NCI-H2196 treated with DMSO at 0.1 percent for 48 hours (cell line): ENCODE measurements at regions not wholly inside any gene's neighbourhood (a gene's known extent, or its start where the extent isn't known, plus 50 kb on each side); places are given as distances from the start of the nearest gene placed in this dataset.

Source experiments
- DNase-seq: peaks from one replicate; lab custom pipeline; 2025; ENCODE audit not compliant: unreplicated experiment; lab: John Stamatoyannopoulos, UW

DNA sequence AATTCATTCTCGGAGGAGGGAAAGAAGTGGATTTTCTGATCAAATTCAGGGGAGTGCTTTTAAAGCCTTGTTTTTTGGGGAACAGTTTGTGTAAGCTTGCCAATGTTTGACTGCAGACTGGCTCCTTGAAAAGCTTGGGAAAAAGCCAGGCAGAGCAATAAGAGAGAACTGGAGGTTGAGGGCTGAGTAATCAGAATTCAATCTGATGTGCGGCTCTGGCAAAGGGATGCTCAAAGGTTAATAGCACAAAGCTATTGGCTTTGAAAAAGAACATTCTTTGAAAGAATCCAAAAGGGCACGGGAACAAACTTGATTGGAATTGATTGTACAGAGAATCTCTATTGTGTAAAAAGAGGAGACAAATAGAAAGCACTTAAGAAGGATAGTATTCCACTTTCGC, 279.3 kb downstream of the YTHDC2 start:
- DNase-seq, result no peak

DNA sequence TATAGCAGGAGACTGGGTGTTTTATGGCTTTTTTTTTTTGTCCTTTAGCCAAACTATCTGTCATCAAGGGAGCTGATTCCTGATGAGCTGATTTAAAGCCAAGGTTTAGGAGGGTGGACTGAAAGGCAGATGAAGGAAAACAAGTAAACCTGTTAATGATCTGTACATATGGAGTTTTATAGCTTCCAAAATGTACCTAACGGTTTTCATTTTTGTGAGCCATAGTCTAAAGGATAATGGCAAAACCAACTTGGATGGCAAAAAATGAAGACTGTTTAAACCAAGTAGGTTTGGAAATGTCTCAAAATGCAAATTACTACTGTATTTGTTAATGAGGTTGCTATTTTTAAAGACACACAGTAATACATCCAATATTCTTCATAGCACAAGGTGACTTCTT, 281.5 kb downstream of the YTHDC2 start:
- DNase-seq, result no peak

DNA sequence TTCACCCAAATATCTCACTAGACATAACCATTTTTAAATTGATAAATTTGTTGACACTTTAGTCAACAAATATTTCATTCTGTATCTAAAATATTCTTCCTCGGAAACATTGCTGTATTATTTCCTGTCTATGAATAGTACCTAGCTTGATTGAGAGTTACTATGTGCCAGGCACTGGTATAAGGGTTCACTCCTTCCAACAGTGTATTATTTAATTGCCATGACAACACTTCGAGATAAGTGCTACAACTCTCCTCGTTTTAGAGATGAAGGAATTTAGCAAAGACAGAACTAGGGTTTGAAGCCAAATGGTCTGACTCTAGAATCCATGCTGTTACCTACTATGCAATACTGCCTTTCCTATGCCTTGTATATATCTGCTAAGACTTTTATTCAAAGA, 287.2 kb downstream of the YTHDC2 start:
- DNase-seq, result no peak

DNA sequence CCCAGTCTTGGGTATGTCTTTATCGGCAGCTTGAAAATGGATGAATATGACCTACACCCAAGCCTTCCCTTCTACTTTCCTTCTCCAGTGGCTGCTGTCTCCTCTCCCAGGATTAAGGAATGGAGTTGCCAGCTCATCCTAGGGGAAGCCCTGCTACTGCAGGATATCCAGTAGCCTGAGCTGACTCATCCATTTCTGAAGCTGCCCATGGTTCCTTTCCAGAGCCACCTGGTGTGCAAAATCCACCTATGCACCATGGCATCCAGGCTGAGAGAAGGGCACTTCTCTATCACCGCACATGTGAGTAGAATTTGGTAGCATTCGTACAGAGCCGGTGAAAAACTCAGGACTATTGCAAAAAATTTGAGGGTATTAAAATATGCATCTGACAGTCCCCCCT, 290.8 kb downstream of the YTHDC2 start:
- DNase-seq, result no peak

DNA sequence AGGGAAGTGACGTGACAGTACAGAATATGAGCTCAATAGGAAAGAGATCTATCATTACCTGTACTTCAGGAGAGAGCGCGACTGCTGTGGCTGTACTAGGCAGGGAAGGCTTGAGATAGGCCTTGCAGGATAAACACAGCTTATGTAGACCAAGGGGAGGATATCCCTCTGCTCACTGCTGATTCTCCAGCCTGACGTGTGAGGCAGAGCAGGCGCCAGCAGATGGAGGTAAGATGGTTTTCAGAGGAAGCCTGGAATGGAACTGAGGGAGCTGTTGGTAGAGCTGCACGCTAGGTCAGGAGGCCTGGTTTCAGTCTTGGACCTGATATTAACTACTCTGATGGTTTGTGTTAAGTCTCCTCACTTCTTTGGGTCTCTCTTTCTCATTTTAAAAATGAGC, 291.4 kb downstream of the YTHDC2 start:
- DNase-seq, result no peak

DNA sequence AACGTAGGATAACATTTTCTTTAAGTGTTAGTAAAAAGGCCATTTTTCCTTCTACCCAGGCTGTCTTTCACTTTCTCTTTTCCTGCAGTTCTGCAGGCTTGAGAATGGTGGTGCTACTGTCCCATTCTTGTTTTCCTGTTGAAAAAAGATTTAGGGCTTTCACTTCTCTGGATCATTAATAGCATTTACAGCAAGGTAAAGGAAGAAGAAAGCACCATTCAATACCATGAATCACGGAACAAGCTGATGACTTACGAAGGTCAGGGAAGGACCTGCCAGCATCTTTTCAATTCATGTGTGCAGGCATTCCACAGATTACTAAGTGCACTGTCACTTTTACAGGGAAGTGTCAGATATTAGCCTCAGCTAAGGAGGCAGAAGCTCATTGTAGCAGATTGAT, 292.8 kb downstream of the YTHDC2 start:
- no peak for DNase-seq

DNA sequence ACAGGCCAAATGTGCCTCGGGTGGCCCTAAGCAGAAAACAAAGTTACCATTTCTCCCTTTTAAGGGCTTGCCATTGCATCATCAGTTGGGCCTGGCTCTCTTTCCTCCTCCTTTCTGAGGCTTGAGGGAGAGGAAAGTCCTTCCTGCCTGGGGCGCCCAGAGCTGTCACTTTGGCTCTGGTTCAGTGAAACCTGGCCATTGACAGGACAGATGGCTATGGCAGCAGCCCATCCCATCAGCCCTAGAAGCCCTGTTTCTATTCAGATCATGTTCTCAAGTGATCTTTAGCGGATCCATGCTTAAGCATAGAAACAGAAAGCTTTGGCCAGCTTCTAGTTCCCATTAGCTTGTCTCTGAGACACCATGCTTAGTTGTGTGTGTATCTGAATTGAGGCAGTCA, 293.4 kb downstream of the YTHDC2 start:
- DNase-seq, result no peak

DNA sequence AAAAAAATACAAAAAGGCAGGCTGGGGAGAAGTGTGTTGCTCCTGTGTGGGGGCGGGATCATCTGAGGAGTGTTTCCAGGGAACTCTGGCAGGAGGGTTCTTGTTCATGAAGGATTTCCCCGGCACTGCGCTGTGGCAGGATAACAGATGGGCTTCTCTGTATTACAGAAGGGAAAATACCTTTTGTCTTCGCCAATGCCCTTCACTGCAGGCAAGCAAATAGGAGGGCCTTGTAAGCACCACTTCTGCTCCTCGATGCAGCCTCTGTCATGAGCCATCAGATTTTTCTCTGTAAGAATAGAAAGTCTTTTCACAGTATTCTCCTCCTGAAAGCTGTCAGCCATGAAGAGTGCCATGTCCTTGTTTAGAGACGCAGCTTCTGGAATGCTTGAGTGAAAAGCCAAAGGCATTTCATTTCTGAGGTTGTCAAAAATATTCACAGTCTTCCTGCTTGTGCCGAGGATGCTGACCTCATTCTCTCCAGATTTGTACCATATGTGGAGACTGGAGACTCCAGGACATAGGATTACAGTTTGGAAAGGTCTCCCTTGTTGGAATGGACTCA, 294.0 kb downstream of the YTHDC2 start:
- no peak for DNase-seq

DNA sequence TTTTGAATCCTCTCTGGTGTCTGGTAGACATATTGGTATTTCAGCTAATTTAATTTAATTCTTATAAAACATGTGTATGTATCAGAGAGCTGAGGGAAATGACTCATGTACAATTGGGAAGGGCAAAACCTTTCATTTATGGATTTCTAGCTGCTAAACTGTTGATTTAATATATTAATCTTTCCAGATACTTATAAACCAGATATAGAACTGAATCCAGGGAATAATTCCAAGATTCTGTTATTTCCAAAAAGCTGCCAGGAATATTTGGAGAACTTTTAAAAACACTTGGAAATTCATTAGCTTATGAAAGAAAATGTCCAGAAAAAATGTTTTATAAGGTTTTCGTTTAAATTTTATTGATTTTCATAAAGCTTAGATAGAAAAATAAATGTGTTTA, 295.5 kb downstream of the YTHDC2 start:
- no peak for DNase-seq

DNA sequence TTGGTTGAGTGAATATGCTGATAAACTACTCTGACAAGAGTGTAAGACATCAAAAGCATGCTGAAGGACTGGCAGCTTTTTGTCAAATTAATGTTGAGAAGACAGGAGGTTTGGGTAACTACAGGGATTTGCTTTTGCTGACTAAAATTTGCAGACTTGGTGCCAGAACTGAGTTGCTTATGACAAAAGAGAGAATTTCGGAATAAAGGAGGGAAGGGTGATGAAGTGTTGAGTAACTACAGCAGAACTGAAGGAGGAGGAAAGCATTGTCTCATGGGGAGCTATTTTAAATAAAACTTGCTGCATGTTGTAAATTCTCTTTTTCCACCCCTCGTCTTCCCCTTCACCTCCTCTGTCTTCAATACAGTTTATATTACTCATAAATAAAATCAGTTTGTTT, 296.1 kb downstream of the YTHDC2 start:
- DNase-seq, result no peak

DNA sequence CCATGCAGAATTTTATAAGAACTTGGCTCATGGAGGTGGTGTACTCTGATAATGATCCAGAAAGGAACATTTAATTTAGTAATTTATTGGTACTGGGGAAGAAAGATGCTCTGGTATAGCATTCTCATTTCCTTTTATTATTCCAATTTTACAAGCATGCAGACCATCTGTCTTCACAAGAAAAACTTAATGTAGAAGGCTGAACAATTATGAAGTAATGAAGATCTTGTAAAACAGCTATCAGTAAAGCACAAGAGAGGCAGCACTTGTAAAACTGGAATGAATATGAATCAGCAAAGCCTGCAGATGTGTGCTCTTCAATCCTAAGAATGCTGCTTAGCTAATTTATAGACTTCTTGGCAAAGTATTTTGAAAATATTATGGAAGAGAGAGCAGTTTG, 300.0 kb downstream of the YTHDC2 start:
- DNase-seq, result no peak

DNA sequence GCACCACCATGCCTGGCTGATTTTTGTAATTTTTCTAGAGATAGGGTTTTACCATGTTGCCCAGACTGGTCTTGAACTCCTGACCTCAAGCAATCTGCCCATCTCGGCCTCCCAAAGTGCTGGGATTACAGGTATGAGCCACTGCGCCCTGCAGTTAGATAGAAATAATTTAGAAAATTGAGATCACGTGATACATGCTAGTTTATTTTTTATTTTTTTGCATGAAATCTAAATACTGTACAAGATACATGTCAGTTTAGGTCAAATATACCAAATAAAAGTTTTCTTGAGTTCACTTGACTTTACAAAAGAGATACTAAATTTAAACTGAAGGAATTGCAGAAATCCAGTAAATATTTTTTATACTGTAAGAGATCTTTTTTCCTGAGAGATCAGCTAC, 304.2 kb downstream of the YTHDC2 start:
- no peak for DNase-seq

DNA sequence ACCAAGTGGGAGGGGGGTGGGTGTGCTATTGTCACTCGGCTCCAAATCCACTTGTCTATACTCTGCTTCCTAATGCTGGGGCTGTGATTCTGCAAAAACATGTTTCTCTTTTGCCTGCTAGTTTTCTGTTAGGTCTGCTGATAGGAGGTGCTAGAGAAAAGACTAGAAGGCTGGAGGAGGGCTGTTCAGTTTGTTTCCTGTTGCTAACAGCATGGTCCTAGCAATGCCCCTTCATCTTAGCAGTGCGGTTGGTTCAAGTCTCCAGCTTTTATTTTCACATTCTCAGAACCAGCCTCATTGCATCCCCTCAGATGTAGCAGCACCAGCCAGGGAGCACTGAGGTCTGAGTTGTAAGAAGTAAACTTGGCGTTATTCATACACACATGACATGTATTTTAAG, 310.2 kb downstream of the YTHDC2 start:
- no peak for DNase-seq

DNA sequence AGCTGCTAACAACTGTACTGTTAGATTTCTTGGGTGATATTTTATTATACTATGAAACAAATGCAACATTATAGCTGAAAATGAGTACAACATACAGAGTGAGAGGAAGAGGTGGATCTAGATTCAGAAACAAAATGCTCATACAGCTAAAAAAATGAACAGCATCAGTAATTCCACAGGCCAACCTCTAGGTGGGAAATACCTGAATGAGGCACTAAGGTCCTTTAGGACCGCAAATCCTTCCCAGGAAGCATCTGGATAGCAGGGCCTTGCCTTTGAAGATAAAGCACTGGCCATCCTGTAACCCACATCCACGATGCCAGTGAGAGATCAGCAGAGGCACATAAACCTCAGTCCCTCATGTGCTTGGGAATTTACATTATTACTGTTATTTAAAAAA, 310.8 kb downstream of the YTHDC2 start:
- DNase-seq, result no peak

DNA sequence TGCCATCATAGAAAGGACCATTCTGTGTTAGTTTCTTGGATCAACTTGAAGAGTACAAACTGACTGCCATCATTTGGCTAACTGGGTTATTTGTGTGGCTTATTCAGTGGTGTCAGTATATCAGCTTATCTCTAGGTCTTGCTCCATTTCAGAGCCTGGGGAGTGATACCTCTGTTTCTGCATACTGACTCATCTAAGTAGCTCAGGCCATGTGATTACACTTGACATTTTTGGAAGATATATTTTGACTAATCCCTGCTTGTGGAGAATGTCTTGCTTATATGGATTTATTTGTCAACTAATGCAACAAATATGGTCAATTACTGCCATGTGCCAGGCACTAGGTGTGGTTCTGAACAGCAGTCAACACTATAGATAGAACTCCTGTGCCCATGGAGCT, 311.7 kb downstream of the YTHDC2 start:
- no peak for DNase-seq

DNA sequence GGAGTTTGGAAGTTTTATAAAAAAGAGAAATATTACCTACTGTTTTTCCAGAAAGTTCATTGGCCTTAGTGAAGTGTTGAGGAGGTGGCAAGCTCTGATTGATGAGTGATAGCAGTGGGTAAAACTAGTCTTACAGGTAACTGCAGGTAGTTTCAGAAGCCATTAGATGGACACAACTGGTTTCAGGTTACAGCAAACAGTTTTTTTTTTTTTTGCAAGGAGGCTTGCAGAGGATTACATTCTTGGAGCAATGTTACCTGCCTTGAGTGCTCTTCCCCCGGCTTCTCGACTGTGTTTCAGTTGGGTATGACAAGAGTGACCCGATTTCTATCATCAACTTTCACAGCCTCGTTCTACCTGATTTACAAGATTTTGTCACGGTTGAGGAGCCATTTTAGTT, 333.4 kb downstream of the YTHDC2 start:
- no peak for DNase-seq

DNA sequence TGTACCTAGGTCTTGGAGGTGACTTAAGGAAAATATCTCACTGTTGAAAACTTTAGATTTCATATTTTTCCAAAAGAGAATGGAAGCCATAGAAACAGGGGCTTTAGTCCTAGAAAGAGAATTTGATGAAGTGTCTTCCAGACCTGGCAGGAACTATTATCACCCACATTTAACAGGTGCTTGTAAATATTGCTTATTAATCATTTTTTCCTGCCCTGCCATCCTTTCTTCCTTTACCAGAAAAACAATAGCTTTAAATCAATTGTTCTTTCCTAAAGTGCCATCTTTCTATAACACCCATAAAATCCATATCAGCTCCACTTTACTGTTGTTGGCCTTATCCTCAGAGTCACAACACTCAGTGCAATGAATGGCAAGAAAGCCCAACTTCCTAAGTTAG, 350.9 kb downstream of the YTHDC2 start:
- DNase-seq, result no peak

DNA sequence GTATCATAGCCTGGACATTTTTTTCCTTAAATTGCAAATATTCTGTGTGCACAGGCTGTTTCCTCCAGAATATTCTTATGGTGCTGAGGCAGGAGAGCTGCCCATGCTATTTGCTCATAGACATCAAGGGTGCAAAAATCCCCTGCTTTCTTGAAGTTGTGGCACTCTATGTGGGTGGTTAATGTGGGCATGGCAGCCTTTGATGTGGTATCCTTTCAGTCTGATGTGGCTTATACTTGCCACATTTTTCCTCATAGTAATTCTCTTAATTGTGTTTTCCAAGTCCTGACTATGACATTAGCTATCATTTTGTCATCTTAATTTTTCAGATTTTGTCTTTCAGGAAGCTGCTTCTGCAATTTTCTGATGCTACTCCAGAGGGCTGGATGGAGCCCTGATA, 353.3 kb downstream of the YTHDC2 start:
- no peak for DNase-seq

DNA sequence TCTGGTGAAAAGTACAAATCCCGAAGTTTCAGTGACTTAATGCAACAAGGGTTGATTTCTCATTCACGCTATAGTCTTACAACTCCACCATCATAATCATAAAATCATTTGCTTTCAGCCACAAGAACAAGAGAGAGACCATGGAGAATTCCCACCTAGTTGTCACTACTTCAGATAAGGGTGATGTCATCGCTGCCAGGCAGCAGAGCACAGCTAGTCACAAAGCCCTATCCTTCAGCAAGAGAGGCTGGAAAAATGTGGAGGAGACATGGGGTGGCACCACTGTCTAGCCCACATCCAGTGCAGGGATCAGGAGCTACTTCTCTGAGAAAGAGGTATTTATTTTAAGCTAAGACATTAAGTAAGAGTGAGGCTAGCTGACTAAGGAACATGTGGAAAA, 356.1 kb downstream of the YTHDC2 start:
- DNase-seq, result no peak

DNA sequence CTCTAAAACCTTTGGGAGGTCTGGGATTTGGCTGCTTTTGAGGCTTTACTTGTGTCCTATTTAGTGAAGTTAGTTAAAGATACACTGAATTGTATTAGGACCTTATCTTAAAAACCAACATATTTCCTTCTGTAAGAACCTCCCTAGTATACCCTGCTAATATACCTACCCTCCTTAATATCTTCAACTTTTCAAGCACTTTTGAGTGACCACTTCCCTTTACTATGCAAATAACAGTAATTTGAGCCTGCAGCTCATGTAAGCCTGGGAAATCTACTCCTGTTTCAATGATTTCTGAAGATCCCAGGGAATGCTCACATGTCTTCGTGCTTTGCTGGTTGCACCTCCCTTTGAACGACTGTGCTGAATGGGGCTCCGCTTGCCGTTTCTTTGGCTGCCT, 358.5 kb downstream of the YTHDC2 start:
- no peak for DNase-seq

DNA sequence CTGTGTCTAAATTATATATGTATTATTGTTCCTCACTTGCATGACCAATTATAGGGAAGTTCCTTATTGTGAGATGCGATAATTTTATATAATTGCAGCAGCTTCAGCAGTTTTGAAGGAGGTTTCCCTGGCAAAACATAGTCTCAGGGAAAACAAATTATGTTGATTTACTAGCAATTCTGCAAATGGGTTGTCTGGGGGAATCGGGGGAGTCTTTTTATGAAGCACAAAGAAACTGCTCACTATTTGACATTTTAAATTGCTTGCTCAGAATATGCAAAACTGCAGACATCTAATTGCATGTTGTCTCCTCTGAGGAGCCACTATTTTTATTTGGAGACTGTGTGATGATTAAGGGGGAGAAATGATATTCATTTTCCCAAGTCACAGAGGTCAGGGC, 361.6 kb downstream of the YTHDC2 start:
- DNase-seq, result no peak

DNA sequence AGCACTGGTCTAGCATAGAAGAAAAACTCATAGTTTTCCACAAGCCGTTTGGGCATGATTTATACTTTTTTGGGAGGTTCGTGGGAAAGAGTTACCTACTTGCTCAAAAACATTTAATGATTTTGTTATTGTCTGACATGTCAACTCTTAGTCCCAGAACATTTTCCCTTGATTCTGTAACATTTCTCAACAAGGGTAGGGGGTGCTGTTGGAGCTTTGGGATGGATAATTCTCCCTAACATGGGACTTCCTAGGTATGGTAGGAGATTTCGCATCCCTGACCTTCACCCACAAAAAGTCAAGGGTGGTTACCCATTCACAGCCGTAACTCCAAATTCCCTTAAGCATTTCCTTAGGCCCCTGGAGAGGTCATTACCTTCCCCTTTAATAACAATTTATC, 378.0 kb downstream of the YTHDC2 start:
- no peak for DNase-seq

DNA sequence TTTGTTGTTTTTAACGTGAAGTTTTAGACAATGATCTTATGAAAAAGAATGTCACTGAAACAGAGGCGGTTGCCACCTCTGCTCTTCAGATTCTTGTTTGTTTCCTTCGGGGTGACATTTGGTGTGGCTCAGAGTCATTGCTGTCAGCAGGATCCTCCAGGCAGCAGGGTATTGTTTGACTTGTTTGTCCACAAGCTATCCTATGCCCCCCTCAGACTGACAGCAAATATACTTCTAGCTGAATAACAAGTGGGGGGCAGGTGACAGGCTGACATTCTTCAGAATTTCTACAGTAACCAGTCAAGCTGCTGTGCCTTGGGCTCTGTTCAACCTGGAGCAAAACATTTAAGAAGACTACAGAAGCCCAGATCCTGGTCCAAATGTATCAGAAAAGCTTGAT, 383.3 kb downstream of the YTHDC2 start:
- no peak for DNase-seq

DNA sequence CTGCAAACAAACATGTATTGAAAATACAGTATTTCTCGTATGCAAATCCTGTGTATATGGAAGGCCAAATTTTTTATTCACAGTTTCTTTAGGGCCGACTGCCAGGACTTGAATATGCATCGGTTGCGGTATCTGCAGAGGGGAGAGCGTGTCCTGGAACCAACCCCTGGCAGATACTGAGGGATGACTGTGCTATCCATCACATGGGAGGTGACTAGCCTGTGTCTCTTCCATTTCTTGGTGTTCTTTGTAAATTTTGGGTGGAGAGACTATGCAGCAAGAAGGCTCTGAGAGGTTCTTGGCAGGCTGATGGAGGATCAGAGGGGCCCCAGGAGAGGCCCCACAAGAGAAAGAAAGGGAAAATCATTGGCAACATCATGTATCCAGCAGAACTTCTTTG, 384.3 kb downstream of the YTHDC2 start:
- DNase-seq, result no peak
